B cell (primary cell): ENCODE measurements at regions not wholly inside any gene's neighbourhood (a gene's known extent, or its start where the extent isn't known, plus 50 kb on each side); places are given as distances from the start of the nearest gene placed in this dataset.

Experiments
- CTCF ChIP-seq: fragments of 200-600 bp; IDR thresholded peaks from one replicate; pipeline ENCODE4 v1.8.0; 2022; ENCODE audit warnings: antibody characterized with exemption, mild to moderate bottlenecking
- EZH2 ChIP-seq: IDR thresholded peaks from 2 replicates; pipeline ENCODE4 v1.6.1; 2012; ENCODE audit warnings: borderline replicate concordance, low read depth, mild to moderate bottlenecking, moderate library complexity, low read length; ENCODE audit not compliant: insufficient read depth, poor library complexity, severe bottlenecking

GRCh38 chr20:50312682-50313521, 122.3 kb downstream of the CEBPB start:
- TF ChIP-seq CTCF: no peak
- no peak for TF ChIP-seq EZH2
